ENCODE measurements at regions not wholly inside any gene's neighbourhood (a gene's known extent, or its start where the extent isn't known, plus 50 kb on each side); places are given as distances from the start of the nearest gene placed in this dataset.
A peak's percentile ranks its signal among the peaks of the same experiment; 100 is the strongest.

GRCh38 chr13:23506807-23507291 lies 63.4 kb upstream of the TNFRSF19 start:
- peak; percentile 90 for DNase-seq (ENCODE audit: low read depth)
- H3K4me3 ChIP-seq (ENCODE audit: low read depth, low read length): no peak overlapping the region
- no peak for TF ChIP-seq CTCF (IDR thresholded peaks at IDR 0.05; ENCODE audit: insufficient read depth, low read depth, low read length)

GRCh38 chr13:23509781-23510543 lies 60.2 kb upstream of the TNFRSF19 start:
- DNase-seq (ENCODE audit: low read depth): peak; percentile 88
- no peak overlapping the region for H3K4me3 ChIP-seq (ENCODE audit: low read depth, low read length)

GRCh38 chr13:23510544-23510916 lies 59.7 kb upstream of the TNFRSF19 start:
- peak; percentile 82 for DNase-seq (ENCODE audit: low read depth)
- no peak overlapping the region for H3K4me3 ChIP-seq (ENCODE audit: low read depth, low read length)
- TF ChIP-seq CTCF (IDR thresholded peaks at IDR 0.05; ENCODE audit: insufficient read depth, low read depth, low read length): no peak

More at GRCh38 chr13:23509781-23510543, 60.2 kb upstream of the TNFRSF19 start:
- no peak for TF ChIP-seq CTCF (IDR thresholded peaks at IDR 0.05; ENCODE audit: insufficient read depth, low read depth, low read length)

GRCh38 chr13:23510979-23511735 lies 59.1 kb upstream of the TNFRSF19 start:
- H3K4me3 ChIP-seq (ENCODE audit: low read depth, low read length): no peak overlapping the region
- peak; percentile 24 for TF ChIP-seq CTCF (IDR thresholded peaks at IDR 0.05; ENCODE audit: insufficient read depth, low read depth, low read length)
- peak; percentile 51 for DNase-seq (ENCODE audit: low read depth)

- TF ChIP-seq CTCF (IDR thresholded peaks at IDR 0.05; ENCODE audit: insufficient read depth, low read depth, low read length): peak; percentile 15
- DNase-seq (ENCODE audit: low read depth): no peak
- no peak overlapping the region for H3K4me3 ChIP-seq (ENCODE audit: low read depth, low read length)
Measured at GRCh38 chr13:23512762-23513395, 57.3 kb upstream of the TNFRSF19 start.

GRCh38 chr13:23513455-23513854 lies 56.8 kb upstream of the TNFRSF19 start:
- H3K4me3 ChIP-seq (ENCODE audit: low read depth, low read length): no peak overlapping the region
- TF ChIP-seq CTCF (IDR thresholded peaks at IDR 0.05; ENCODE audit: insufficient read depth, low read depth, low read length): no peak
- DNase-seq (ENCODE audit: low read depth): peak; percentile 42
